ENCODE measurements at regions not wholly inside any gene's neighbourhood (a gene's known extent, or its start where the extent isn't known, plus 50 kb on each side); places are given as distances from the start of the nearest gene placed in this dataset.

GRCh38 chr6:98640366-98640765 lies 194.0 kb upstream of the POU3F2 start:
- ATAC-seq = no peak
- TF ChIP-seq CSDC2 (CRISPR knock-in tag; IDR thresholded peaks at IDR 0.05) (no peak), CREB5 (CRISPR knock-in tag; IDR thresholded peaks at IDR 0.05; ENCODE audit: low read depth) (no peak), POU6F1 (CRISPR knock-in tag; IDR thresholded peaks at IDR 0.05; ENCODE audit: borderline replicate concordance, low read depth) (no peak), ZFP30 (CRISPR knock-in tag; IDR thresholded peaks at IDR 0.05) (no peak), BACH2 (CRISPR knock-in tag; IDR thresholded peaks at IDR 0.05; ENCODE audit: borderline replicate concordance) (no peak), CSRNP3 (CRISPR knock-in tag; IDR thresholded peaks at IDR 0.05) (no peak), TCF4 (CRISPR knock-in tag; IDR thresholded peaks at IDR 0.05; ENCODE audit: borderline replicate concordance) (no peak), ZNF565 (CRISPR knock-in tag; conservative IDR thresholded peaks at IDR 0.05; ENCODE audit: low read depth) (no peak), ARNTL (CRISPR knock-in tag; IDR thresholded peaks at IDR 0.05; ENCODE audit: borderline replicate concordance, low read depth) (no peak), ZC3H10 (CRISPR knock-in tag; IDR thresholded peaks at IDR 0.05) (no peak), SNAI2 (CRISPR knock-in tag; IDR thresholded peaks at IDR 0.05) (no peak), TOX (CRISPR knock-in tag; IDR thresholded peaks at IDR 0.05; ENCODE audit: borderline replicate concordance) (no peak), TSHZ2 (CRISPR knock-in tag; IDR thresholded peaks at IDR 0.05) (no peak)

- ATAC-seq = no peak
- TF ChIP-seq GLIS3 (CRISPR knock-in tag; IDR thresholded peaks at IDR 0.05) (no peak), POU6F1 (CRISPR knock-in tag; IDR thresholded peaks at IDR 0.05; ENCODE audit: borderline replicate concordance, low read depth) (no peak), PPARA (CRISPR knock-in tag; IDR thresholded peaks at IDR 0.05; ENCODE audit: borderline replicate concordance) (no peak), ESRRG (CRISPR knock-in tag; IDR thresholded peaks at IDR 0.05) (no peak), ISL1 (CRISPR knock-in tag; IDR thresholded peaks at IDR 0.05) (no peak), RARB (CRISPR knock-in tag; IDR thresholded peaks at IDR 0.05) (no peak), ZNF8 (CRISPR knock-in tag; IDR thresholded peaks at IDR 0.05) (no peak), ZNF565 (CRISPR knock-in tag; conservative IDR thresholded peaks at IDR 0.05; ENCODE audit: low read depth) (no peak), SNAI2 (CRISPR knock-in tag; IDR thresholded peaks at IDR 0.05) (no peak), CSRNP3 (CRISPR knock-in tag; IDR thresholded peaks at IDR 0.05) (no peak), TOX (CRISPR knock-in tag; IDR thresholded peaks at IDR 0.05; ENCODE audit: borderline replicate concordance) (no peak), TSHZ2 (CRISPR knock-in tag; IDR thresholded peaks at IDR 0.05) (no peak), BACH2 (CRISPR knock-in tag; IDR thresholded peaks at IDR 0.05; ENCODE audit: borderline replicate concordance) (no peak), ZFP3 (CRISPR knock-in tag; IDR thresholded peaks at IDR 0.05) (no peak), ARNTL (CRISPR knock-in tag; IDR thresholded peaks at IDR 0.05; ENCODE audit: borderline replicate concordance, low read depth) (no peak), TCF4 (CRISPR knock-in tag; IDR thresholded peaks at IDR 0.05; ENCODE audit: borderline replicate concordance) (no peak), CSDC2 (CRISPR knock-in tag; IDR thresholded peaks at IDR 0.05) (no peak)
Measured at GRCh38 chr6:98641949-98642719, 192.2 kb upstream of the POU3F2 start.

All from SK-N-SH treated with all-trans-retinoic acid at 6 μM for 48 hours (cell line).